Middle frontal gyrus (tissue), 1 donor: ENCODE measurements at regions not wholly inside any gene's neighbourhood (a gene's known extent, or its start where the extent isn't known, plus 50 kb on each side); places are given as distances from the start of the nearest gene placed in this dataset.

Experiments used
- DNase-seq: peaks from one replicate; pipeline ENCODE4 v3.0.0-alpha.2; 2015; ENCODE audit warnings: low spot score; ENCODE audit errors: extremely low spot score

DNA sequence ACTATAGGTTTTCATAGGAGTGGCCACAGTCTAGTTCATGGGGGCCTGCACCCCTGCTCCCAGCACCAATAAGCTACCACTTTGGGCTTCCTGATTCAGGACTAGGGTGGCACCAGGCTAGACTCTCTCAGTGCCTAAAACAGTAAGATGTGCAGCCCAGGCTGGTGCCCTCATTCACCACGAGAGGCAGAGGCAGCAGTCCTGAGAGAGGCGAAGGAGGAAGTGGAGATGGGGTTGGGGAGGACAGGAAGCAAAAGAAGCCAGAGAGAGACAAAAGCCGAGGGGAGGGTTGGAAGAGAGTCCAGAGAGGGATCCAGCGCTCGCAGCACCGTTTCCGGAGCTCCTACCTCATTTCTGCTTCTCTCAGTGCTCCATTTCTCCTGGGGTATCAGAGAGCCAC is 180.9 kb downstream of the MED10 start:
- no peak for DNase-seq

DNA sequence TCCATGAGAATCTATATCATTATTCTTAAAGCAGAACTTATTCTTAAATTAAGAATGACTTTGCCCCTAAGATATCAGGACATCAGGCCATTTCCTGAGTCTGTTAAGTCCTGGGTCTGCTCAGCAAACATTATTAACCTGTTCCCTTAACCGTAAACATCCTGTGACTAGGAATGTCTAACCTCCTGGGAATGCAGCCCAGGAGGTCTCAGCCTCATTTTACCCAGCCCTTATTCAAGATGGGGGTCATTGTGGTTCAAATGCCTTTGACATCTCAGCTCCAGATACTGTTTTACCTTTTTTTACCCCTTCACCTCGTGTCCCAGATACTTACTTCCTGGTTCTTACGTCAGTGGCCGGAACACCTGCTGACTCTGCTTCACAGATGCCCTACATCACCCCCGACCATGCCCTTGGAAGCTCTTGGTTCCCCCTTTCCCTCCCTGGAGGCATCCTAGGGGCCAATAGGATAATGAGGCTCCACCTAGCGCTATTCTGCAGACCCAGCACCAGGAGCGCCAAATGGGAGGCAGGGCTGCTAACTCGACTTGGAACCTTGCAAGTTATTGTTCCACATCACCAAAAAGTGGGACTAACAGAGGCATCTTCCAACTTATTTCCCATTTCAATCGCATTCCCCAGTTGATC is 182.5 kb downstream of the MED10 start:
- DNase-seq, result no peak

- DNase-seq, result no peak
Observed at GRCh38 chr5:6194906-6195612, 183.3 kb downstream of the MED10 start.

GRCh38 chr5:6194261-6194875 is 184.0 kb downstream of the MED10 start:
- DNase-seq, result no peak

- no peak for DNase-seq
Observed at GRCh38 chr5:6193310-6193709, 185.0 kb downstream of the MED10 start.

GRCh38 chr5:6190838-6191237 is 187.5 kb downstream of the MED10 start:
- no peak for DNase-seq

- no peak for DNase-seq
Observed at GRCh38 chr5:6188976-6189375, 189.4 kb downstream of the MED10 start.

- no peak for DNase-seq
Observed at GRCh38 chr5:6188344-6188743, 190.0 kb downstream of the MED10 start.

- no peak for DNase-seq
Observed at GRCh38 chr5:6187501-6187900, 190.8 kb downstream of the MED10 start.

GRCh38 chr5:6185574-6185973 is 192.8 kb downstream of the MED10 start:
- no peak for DNase-seq

GRCh38 chr5:6184481-6184880 is 193.9 kb downstream of the MED10 start:
- no peak for DNase-seq

- DNase-seq, result no peak
Observed at GRCh38 chr5:6183391-6184390, 194.7 kb downstream of the MED10 start.

DNA sequence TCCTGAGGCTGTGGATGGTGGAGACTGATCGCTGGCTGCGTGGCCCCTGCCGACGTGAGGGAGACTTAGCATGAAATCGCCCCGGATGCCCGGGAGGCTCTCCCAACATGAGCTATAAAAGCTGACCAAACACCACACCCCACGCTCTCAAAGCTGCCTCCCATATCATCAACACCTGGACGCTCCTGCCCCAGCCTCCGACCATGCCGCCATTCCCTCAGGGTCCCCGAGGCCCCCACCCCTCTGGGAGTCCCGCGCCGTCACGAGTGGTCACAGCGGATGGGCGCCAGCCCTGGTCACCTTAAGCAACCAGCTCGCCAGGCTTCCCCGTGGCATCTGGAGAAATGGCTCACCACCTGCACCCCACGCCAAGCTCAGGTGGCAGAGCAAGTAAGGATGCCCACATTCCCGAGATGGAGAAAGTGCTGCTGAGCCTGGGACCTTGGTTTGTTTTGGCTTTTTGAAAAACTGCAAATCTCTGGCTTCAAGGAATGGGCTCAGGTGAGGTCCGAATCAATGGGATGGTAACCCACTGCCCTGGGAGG is 196.0 kb downstream of the MED10 start:
- DNase-seq, result no peak

DNA sequence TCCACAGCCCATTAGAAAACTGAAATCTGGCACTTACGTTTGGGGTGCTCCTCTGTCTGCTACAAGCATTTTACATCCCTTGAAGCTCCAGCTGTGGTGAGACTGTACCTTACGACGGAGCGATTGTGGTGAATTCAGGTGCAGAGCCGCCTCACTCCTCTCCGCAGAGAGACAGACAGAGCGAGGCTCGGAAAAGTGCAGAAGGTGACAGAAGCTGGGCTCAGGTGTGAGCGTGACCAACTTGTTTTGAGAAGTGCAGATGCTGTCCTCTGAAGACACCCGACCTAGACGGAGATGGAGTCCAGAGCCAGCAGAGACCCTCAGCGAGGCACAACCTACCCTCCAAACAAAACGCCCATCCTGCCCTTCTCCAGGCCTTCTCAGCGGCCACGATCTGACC is 196.5 kb downstream of the MED10 start:
- no peak for DNase-seq

DNA sequence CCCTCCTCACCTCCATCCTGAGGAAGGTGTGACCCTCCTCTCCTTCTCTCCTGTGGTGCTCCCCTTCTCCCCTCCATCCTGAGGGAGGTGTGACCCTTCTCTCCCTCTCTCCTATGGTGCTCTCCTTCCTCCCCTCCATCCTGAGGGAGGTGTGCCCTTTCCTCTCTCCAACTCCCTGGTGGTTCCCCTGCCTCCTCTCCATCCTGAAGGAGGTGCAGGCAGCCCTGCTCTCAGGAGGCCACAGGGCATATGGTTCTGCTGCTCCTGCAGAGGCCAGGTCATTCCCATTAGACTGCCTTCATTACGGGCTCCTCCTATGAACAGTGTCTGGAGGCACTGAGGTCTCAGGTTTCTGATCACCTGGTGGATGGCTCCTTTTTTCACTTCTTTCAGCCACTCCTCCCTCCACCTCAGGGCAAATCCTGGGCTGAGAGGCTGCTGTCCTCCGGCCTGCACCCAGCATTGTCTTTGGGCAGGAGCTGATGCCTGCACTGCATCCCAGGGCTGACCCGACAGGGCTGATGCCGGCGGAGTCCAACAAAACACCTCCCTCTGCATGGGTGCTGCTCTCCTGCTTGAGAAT is 197.1 kb downstream of the MED10 start:
- no peak for DNase-seq

DNA sequence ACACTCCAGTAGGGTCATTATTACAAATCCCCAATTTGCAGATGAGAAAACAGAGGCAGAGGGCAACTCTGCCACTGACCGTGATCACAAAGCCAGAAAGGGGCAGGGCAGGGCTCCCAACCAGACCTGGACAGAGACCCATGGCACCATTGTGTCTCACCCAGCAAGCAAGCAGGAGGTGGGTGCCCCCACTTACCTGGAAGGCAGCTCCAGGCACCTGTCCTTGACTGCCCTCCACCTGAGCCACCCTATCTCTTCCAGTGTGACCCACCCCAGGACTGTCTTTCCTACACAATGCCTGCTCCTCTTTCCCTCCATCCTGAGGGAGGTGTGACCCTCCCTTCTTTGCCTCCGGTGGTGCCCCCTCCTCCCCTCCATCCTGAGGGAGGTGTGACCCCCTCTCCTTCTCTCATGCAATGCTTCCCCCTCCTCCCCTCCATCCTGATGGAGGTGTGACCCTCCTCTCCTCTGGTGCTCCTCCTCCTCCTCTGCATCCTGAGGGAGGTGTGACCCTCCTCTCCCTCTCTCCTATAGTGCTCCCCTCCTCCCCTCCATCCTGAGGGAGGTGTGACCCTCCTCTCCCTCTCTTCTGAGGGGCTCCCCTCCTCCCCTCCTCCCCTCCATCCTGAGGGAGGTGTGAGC is 198.0 kb downstream of the MED10 start:
- DNase-seq, result no peak

DNA sequence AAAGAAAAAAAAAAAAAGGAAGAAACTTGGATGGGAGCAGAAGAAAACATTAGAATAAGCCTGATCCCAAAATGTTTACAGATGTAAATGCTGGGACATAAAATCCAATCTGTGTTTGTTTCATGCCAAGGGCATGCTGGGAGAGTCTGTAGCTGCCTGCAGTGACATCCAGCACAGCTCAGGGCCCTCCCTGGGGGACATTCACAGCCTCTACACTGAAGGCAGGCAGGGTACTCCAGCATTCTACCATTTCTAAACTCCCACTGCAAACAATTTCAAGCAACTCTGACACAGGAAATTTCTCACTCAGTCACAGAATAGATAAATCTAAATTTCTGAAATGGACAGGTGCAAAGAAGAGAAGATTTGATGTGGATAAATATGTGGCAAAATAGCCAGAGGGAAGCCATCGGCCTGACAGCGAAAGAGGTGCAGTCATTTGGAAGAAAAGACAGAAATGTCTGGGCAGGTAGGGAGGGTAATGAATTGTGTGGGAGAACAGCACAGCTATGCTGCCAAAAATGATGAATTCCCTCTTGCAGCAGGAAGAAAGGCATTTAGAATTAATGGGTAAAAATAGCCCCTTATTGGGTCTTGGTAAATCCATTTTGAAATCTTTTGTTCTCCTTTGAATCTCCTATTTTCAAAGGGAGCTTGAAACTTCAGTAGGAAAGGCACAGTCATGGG is 199.4 kb downstream of the MED10 start:
- DNase-seq, result no peak

DNA sequence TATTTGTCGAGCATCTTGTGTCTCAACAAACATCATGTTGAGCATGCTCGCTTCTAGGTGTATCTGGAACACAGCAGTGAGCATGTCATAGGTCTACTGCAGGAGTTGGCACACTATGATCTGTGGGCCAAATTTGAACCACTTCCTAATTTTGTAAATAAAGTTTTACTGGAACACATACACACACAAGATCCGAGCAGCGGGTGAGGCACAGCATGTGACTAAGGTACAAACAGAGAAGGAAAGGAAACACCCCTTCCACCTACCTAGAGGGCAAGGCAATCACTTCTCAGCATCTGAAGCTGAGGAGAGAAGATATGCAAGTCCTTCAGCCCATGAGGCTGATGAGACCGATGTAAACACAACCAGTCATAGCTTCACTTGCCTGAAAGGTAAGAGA is 200.4 kb downstream of the MED10 start:
- DNase-seq, result no peak

- DNase-seq, result no peak
Observed at GRCh38 chr5:6176102-6176693, 202.1 kb downstream of the MED10 start.
